Activated CD8-positive, alpha-beta T cell treated with anti-CD3 and anti-CD28 coated beads, Interleukin-2, amount 10 ng/mL, durations not matched to agents 7 days and 5 days (primary cell): ENCODE measurements at regions not wholly inside any gene's neighbourhood (a gene's known extent, or its start where the extent isn't known, plus 50 kb on each side); places are given as distances from the start of the nearest gene placed in this dataset.

ENCODE experiments used
- ATAC-seq: fragments of 150-1000 bp; cut with Tn5 transposase; one replicate; pipeline ENCODE4 v1.10.0; 2021; ENCODE audit warnings: moderate library complexity
- CTCF ChIA-PET: fragments of 350-600 bp; sonication (Branson Sonifier 250); formaldehyde crosslinking; loops from one replicate; lab custom pipeline; 2021; ENCODE audit warnings: antibody characterized with exemption; lab: Charles Lee
- POLR2A ChIA-PET: fragments of 350-600 bp; sonication (Branson Sonifier 250); formaldehyde crosslinking; loops from one replicate; lab custom pipeline; 2021; ENCODE audit warnings: antibody characterized with exemption; lab: Charles Lee
- DNase-seq: peaks from one replicate; pipeline ENCODE4 v3.0.0-alpha.2; 2020
- H3K27ac Mint-ChIP-seq: one replicate; pipeline ENCODE4 v1.8.0; 2021; ENCODE audit warnings: mild to moderate bottlenecking, mixed read lengths
- H3K27me3 Mint-ChIP-seq: one replicate; pipeline ENCODE4 v1.8.0; 2021; ENCODE audit warnings: low read depth, mixed read lengths
- H3K36me3 Mint-ChIP-seq: one replicate; pipeline ENCODE4 v1.8.0; 2021; ENCODE audit warnings: low read depth, mixed read lengths
- H3K4me1 Mint-ChIP-seq: one replicate; pipeline ENCODE4 v1.8.0; 2021; ENCODE audit warnings: low read depth, mixed read lengths
- H3K4me3 Mint-ChIP-seq: one replicate; pipeline ENCODE4 v1.8.0; 2021; ENCODE audit warnings: mild to moderate bottlenecking, mixed read lengths
- H3K9me3 Mint-ChIP-seq: one replicate; pipeline ENCODE4 v1.8.0; 2022; ENCODE audit warnings: mixed read lengths; ENCODE audit not compliant: insufficient read depth

GRCh38 chr2:180385601-180386201 is 378.6 kb upstream of the CWC22 start:
- no peak overlapping the region for H3K27ac Mint-ChIP-seq
- H3K27me3 Mint-ChIP-seq, result no peaks in the 10 kb centered on the region
- H3K9me3 Mint-ChIP-seq, result peaks cover 6% of the 10 kb centered on the region
- H3K4me3 Mint-ChIP-seq, result no peak overlapping the region
- no peaks in the 10 kb centered on the region for H3K4me1 Mint-ChIP-seq
- POLR2A ChIA-PET, result no interaction called here
- CTCF ChIA-PET, result no interaction called here
- H3K36me3 Mint-ChIP-seq, result no peaks in the 10 kb centered on the region
- ATAC-seq (no peak), DNase-seq (no peak)

GRCh38 chr2:180376066-180376465 is 369.0 kb upstream of the CWC22 start:
- no peak overlapping the region for H3K27ac Mint-ChIP-seq
- no peaks in the 10 kb centered on the region for H3K9me3 Mint-ChIP-seq
- ATAC-seq (no peak), DNase-seq (no peak)
- ChIA-PET CTCF (no interaction called here), POLR2A (no interaction called here)
- no peaks in the 10 kb centered on the region for H3K36me3 Mint-ChIP-seq
- H3K4me3 Mint-ChIP-seq, result no peak overlapping the region
- H3K27me3 Mint-ChIP-seq, result no peaks in the 10 kb centered on the region
- H3K4me1 Mint-ChIP-seq, result no peaks in the 10 kb centered on the region

- Mint-ChIP-seq H3K27me3 (no peaks in the 10 kb centered on the region), H3K27ac (no peak overlapping the region), H3K36me3 (no peaks in the 10 kb centered on the region), H3K4me3 (no peak overlapping the region), H3K9me3 (no peaks in the 10 kb centered on the region), H3K4me1 (no peaks in the 10 kb centered on the region)
- POLR2A ChIA-PET, result no interaction called here
- CTCF ChIA-PET, result interaction anchor here (0.9 kb wide), 1 partner anchor 250 kb away, joined by 3 read pairs; no protein-coding TSS in a partner anchor
- ATAC-seq, result no peak
- DNase-seq, result no peak
Observed at GRCh38 chr2:180374502-180375281, 367.6 kb upstream of the CWC22 start.

GRCh38 chr2:180370511-180371205 is 363.6 kb upstream of the CWC22 start:
- POLR2A ChIA-PET, result no interaction called here
- CTCF ChIA-PET, result no interaction called here
- H3K4me1 Mint-ChIP-seq, result no peaks in the 10 kb centered on the region
- no peak overlapping the region for H3K4me3 Mint-ChIP-seq
- ATAC-seq (no peak), DNase-seq (no peak)
- no peaks in the 10 kb centered on the region for H3K27me3 Mint-ChIP-seq
- no peak overlapping the region for H3K27ac Mint-ChIP-seq
- no peaks in the 10 kb centered on the region for H3K36me3 Mint-ChIP-seq
- H3K9me3 Mint-ChIP-seq, result no peaks in the 10 kb centered on the region

- H3K4me3 Mint-ChIP-seq, result no peak overlapping the region
- H3K27ac Mint-ChIP-seq, result no peak overlapping the region
- ChIA-PET POLR2A (no interaction called here), CTCF (no interaction called here)
- ATAC-seq, result no peak
- no peak for DNase-seq
- H3K9me3 Mint-ChIP-seq, result no peaks in the 10 kb centered on the region
- no peaks in the 10 kb centered on the region for H3K4me1 Mint-ChIP-seq
- H3K36me3 Mint-ChIP-seq, result no peaks in the 10 kb centered on the region
- no peaks in the 10 kb centered on the region for H3K27me3 Mint-ChIP-seq
Observed at GRCh38 chr2:180368881-180369280, 361.8 kb upstream of the CWC22 start.

- ATAC-seq (no peak), DNase-seq (no peak)
- Mint-ChIP-seq H3K27me3 (no peaks in the 10 kb centered on the region), H3K9me3 (no peaks in the 10 kb centered on the region), H3K4me3 (no peak overlapping the region), H3K36me3 (no peaks in the 10 kb centered on the region), H3K4me1 (no peaks in the 10 kb centered on the region), H3K27ac (no peak overlapping the region)
- CTCF ChIA-PET, result no interaction called here
- POLR2A ChIA-PET, result no interaction called here
Observed at GRCh38 chr2:180367815-180368214, 360.7 kb upstream of the CWC22 start.

- CTCF ChIA-PET, result no interaction called here
- POLR2A ChIA-PET, result no interaction called here
- H3K9me3 Mint-ChIP-seq, result no peaks in the 10 kb centered on the region
- no peaks in the 10 kb centered on the region for H3K36me3 Mint-ChIP-seq
- H3K27ac Mint-ChIP-seq, result no peak overlapping the region
- no peak for ATAC-seq
- no peak overlapping the region for H3K4me3 Mint-ChIP-seq
- H3K4me1 Mint-ChIP-seq, result no peaks in the 10 kb centered on the region
- no peaks in the 10 kb centered on the region for H3K27me3 Mint-ChIP-seq
- DNase-seq, result no peak
Observed at GRCh38 chr2:180366481-180366880, 359.4 kb upstream of the CWC22 start.

- Mint-ChIP-seq H3K36me3 (no peaks in the 10 kb centered on the region), H3K9me3 (no peaks in the 10 kb centered on the region), H3K4me3 (no peak overlapping the region), H3K4me1 (no peaks in the 10 kb centered on the region), H3K27ac (no peak overlapping the region), H3K27me3 (no peaks in the 10 kb centered on the region)
- DNase-seq, result no peak
- CTCF ChIA-PET, result no interaction called here
- POLR2A ChIA-PET, result no interaction called here
- no peak for ATAC-seq
Observed at GRCh38 chr2:180364719-180365118, 357.6 kb upstream of the CWC22 start.

- Mint-ChIP-seq H3K27ac (no peak overlapping the region), H3K4me3 (no peak overlapping the region), H3K27me3 (no peaks in the 10 kb centered on the region), H3K4me1 (no peaks in the 10 kb centered on the region), H3K9me3 (no peaks in the 10 kb centered on the region), H3K36me3 (no peaks in the 10 kb centered on the region)
- CTCF ChIA-PET, result no interaction called here
- no peak for ATAC-seq
- POLR2A ChIA-PET, result no interaction called here
- DNase-seq, result no peak
Observed at GRCh38 chr2:180360283-180360618, 353.2 kb upstream of the CWC22 start.

GRCh38 chr2:180359522-180360282 is 352.6 kb upstream of the CWC22 start:
- CTCF ChIA-PET, result no interaction called here
- no peak for DNase-seq

GRCh38 chr2:180358458-180358857 is 351.4 kb upstream of the CWC22 start:
- no peak for DNase-seq
- Mint-ChIP-seq H3K4me1 (no peaks in the 10 kb centered on the region), H3K27ac (no peak overlapping the region), H3K4me3 (no peak overlapping the region), H3K27me3 (no peaks in the 10 kb centered on the region), H3K9me3 (no peaks in the 10 kb centered on the region), H3K36me3 (no peaks in the 10 kb centered on the region)
- ATAC-seq, result no peak
- CTCF ChIA-PET, result no interaction called here
- POLR2A ChIA-PET, result no interaction called here

More at GRCh38 chr2:180359522-180360282, 352.6 kb upstream of the CWC22 start:
- H3K9me3 Mint-ChIP-seq, result no peaks in the 10 kb centered on the region
- no peaks in the 10 kb centered on the region for H3K27me3 Mint-ChIP-seq
- no peak overlapping the region for H3K4me3 Mint-ChIP-seq
- H3K27ac Mint-ChIP-seq, result no peak overlapping the region
- no peak for ATAC-seq
- H3K4me1 Mint-ChIP-seq, result no peaks in the 10 kb centered on the region
- POLR2A ChIA-PET, result no interaction called here
- no peaks in the 10 kb centered on the region for H3K36me3 Mint-ChIP-seq

- Mint-ChIP-seq H3K4me1 (no peaks in the 10 kb centered on the region), H3K27me3 (no peaks in the 10 kb centered on the region), H3K27ac (no peak overlapping the region), H3K4me3 (no peak overlapping the region), H3K9me3 (no peaks in the 10 kb centered on the region), H3K36me3 (no peaks in the 10 kb centered on the region)
- CTCF ChIA-PET, result no interaction called here
- DNase-seq (no peak), ATAC-seq (no peak)
- POLR2A ChIA-PET, result no interaction called here
Observed at GRCh38 chr2:180356676-180357075, 349.6 kb upstream of the CWC22 start.
